Stimulated activated CD4-positive, alpha-beta T cell treated with anti-CD3 and anti-CD28 coated beads, TNF-alpha, amount 100 ng/mL, for 1 hour (primary cell): ENCODE measurements at regions not wholly inside any gene's neighbourhood (a gene's known extent, or its start where the extent isn't known, plus 50 kb on each side); places are given as distances from the start of the nearest gene placed in this dataset.
A peak's percentile ranks its signal among the peaks of the same experiment; 100 is the strongest.
"Not testable (repeated sequence)": the region's sequence is repeated elsewhere in the genome, so short reads cannot be mapped to it uniquely, and the experiment has no call there.

Source experiments
- DNase-seq, 3 donors: peaks; one replicate each; pipeline ENCODE4 v3.0.0-alpha.2; 2020; ENCODE audit warnings: low read depth in 3 of 3, low spot score in 1 of 3

GRCh38 chr22:26804315-26804714 is 146.9 kb downstream of the MIAT start:
- no peak for DNase-seq

- no peak for DNase-seq
These were observed 147.6 kb downstream of the MIAT start for GRCh38 chr22:26804911-26805539.

GRCh38 chr22:26806445-26807175 is 149.2 kb downstream of the MIAT start:
- DNase-seq, result no peak

- no peak for DNase-seq
These were observed 154.2 kb downstream of the MIAT start for GRCh38 chr22:26811647-26811992.

- DNase-seq, result no peak
These were observed 155.3 kb downstream of the MIAT start for GRCh38 chr22:26812731-26813130.

GRCh38 chr22:26816726-26817125 is 159.3 kb downstream of the MIAT start:
- no peak for DNase-seq

GRCh38 chr22:26817926-26818325 is 160.5 kb downstream of the MIAT start:
- no peak for DNase-seq

GRCh38 chr22:26821854-26822253 is 164.5 kb downstream of the MIAT start:
- no peak for DNase-seq

- DNase-seq, result no peak
These were observed 164.9 kb downstream of the MIAT start for GRCh38 chr22:26822313-26822712.

GRCh38 chr22:26823966-26824365 is 166.6 kb downstream of the MIAT start:
- DNase-seq, result no peak

- DNase-seq, result no peak
These were observed 168.9 kb downstream of the MIAT start for GRCh38 chr22:26825960-26826935.

- DNase-seq, result no peak
These were observed 170.2 kb downstream of the MIAT start for GRCh38 chr22:26827611-26828010.

GRCh38 chr22:26828311-26828710 is 170.9 kb downstream of the MIAT start:
- DNase-seq, result no peak

- no peak for DNase-seq
These were observed 173.4 kb downstream of the MIAT start for GRCh38 chr22:26830837-26831236.

- no peak for DNase-seq
These were observed 177.6 kb downstream of the MIAT start for GRCh38 chr22:26835023-26835422.

GRCh38 chr22:26835929-26836528 is 178.6 kb downstream of the MIAT start:
- peak in 1 of 3 donors; percentile 7 for DNase-seq

- DNase-seq, result no peak
These were observed 180.5 kb downstream of the MIAT start for GRCh38 chr22:26837784-26838470.

GRCh38 chr22:26838471-26838825 is 181.1 kb downstream of the MIAT start:
- no peak for DNase-seq

- no peak for DNase-seq
These were observed 181.8 kb downstream of the MIAT start for GRCh38 chr22:26839216-26839615.

- DNase-seq, result not testable (repeated sequence)
These were observed 183.4 kb downstream of the MIAT start for GRCh38 chr22:26840770-26841169.

GRCh38 chr22:26842103-26842502 is 184.7 kb downstream of the MIAT start:
- DNase-seq, result no peak
